BE2C (cell line): ENCODE measurements at regions not wholly inside any gene's neighbourhood (a gene's known extent, or its start where the extent isn't known, plus 50 kb on each side); places are given as distances from the start of the nearest gene placed in this dataset.

ENCODE experiments used
- DNase-seq: peaks from one replicate; pipeline ENCODE4 v3.0.0-alpha.2; 2020
- H3K27me3 ChIP-seq: fragments of 250-450 bp; sonication (Bioruptor Pico); 2 replicates; pipeline ENCODE4 v1.5.1; 2020; ENCODE audit warnings: mild to moderate bottlenecking
- H3K36me3 ChIP-seq: fragments of 250-450 bp; sonication (Bioruptor Pico); 2 replicates; pipeline ENCODE4 v1.5.1; 2020; ENCODE audit warnings: mild to moderate bottlenecking
- H3K4me1 ChIP-seq: fragments of 250-450 bp; sonication (Bioruptor Pico); 2 replicates; pipeline ENCODE4 v1.5.1; 2020
- H3K4me3 ChIP-seq: 2 replicates; pipeline ENCODE4 v1.5.1; 2011; ENCODE audit warnings: low read depth, low read length
- H3K9me3 ChIP-seq: fragments of 250-450 bp; sonication (Bioruptor Pico); 2 replicates; pipeline ENCODE4 v1.5.1; 2020
- CTCF ChIP-seq: IDR thresholded peaks from 2 replicates; pipeline ENCODE4 v1.5.1; 2012; ENCODE audit warnings: mild to moderate bottlenecking, low read depth, low read length

GRCh38 chr6:126747728-126748540, 370.5 kb upstream of the RSPO3 start:
- TF ChIP-seq CTCF = no peak
- H3K27me3 ChIP-seq = no peaks in the 10 kb centered on the region
- no peaks in the 10 kb centered on the region for H3K4me1 ChIP-seq
- H3K4me3 ChIP-seq = no peak overlapping the region
- DNase-seq = no peak
- no peaks in the 10 kb centered on the region for H3K36me3 ChIP-seq
- no peaks in the 10 kb centered on the region for H3K9me3 ChIP-seq

- no peaks in the 10 kb centered on the region for H3K36me3 ChIP-seq
- no peaks in the 10 kb centered on the region for H3K27me3 ChIP-seq
- no peak overlapping the region for H3K4me3 ChIP-seq
- no peaks in the 10 kb centered on the region; the same call in 1 of the 2 replicates for H3K9me3 ChIP-seq
- H3K4me1 ChIP-seq = no peaks in the 10 kb centered on the region
- no peak for TF ChIP-seq CTCF
- no peak for DNase-seq
These were observed 364.9 kb upstream of the RSPO3 start for GRCh38 chr6:126753606-126754005.

- no peaks in the 10 kb centered on the region for H3K4me1 ChIP-seq
- H3K4me3 ChIP-seq = no peak overlapping the region
- no peaks in the 10 kb centered on the region for H3K9me3 ChIP-seq
- no peak for TF ChIP-seq CTCF
- H3K27me3 ChIP-seq = no peaks in the 10 kb centered on the region
- DNase-seq = no peak
- no peaks in the 10 kb centered on the region for H3K36me3 ChIP-seq
These were observed 356.6 kb upstream of the RSPO3 start for GRCh38 chr6:126761854-126762253.

GRCh38 chr6:126764104-126764503, 354.4 kb upstream of the RSPO3 start:
- H3K27me3 ChIP-seq = no peaks in the 10 kb centered on the region

GRCh38 chr6:126764671-126765070, 353.8 kb upstream of the RSPO3 start:
- no peaks in the 10 kb centered on the region for H3K4me1 ChIP-seq
- TF ChIP-seq CTCF = no peak
- no peaks in the 10 kb centered on the region for H3K27me3 ChIP-seq
- no peak for DNase-seq
- no peaks in the 10 kb centered on the region for H3K36me3 ChIP-seq
- H3K4me3 ChIP-seq = no peak overlapping the region
- H3K9me3 ChIP-seq = no peaks in the 10 kb centered on the region

More at GRCh38 chr6:126764104-126764503, 354.4 kb upstream of the RSPO3 start:
- Histone ChIP-seq H3K36me3 (no peaks in the 10 kb centered on the region), H3K9me3 (no peaks in the 10 kb centered on the region), H3K4me3 (no peak overlapping the region), H3K4me1 (no peaks in the 10 kb centered on the region)
- no peak for DNase-seq
- no peak for TF ChIP-seq CTCF

- Histone ChIP-seq H3K4me3 (no peak overlapping the region), H3K4me1 (no peaks in the 10 kb centered on the region), H3K27me3 (no peaks in the 10 kb centered on the region), H3K9me3 (no peaks in the 10 kb centered on the region), H3K36me3 (no peaks in the 10 kb centered on the region)
- DNase-seq = no peak
- no peak for TF ChIP-seq CTCF
These were observed 351.7 kb upstream of the RSPO3 start for GRCh38 chr6:126766820-126767219.
